Renal cortex interstitium (tissue), 11 donors: ENCODE measurements at regions not wholly inside any gene's neighbourhood (a gene's known extent, or its start where the extent isn't known, plus 50 kb on each side); places are given as distances from the start of the nearest gene placed in this dataset.

ENCODE experiments used
- DNase-seq, 11 donors: peaks; one replicate each; pipeline ENCODE4 v3.0.0-alpha.2; 2013; ENCODE audit warnings: low read depth in 9 of 11, low spot score in 4 of 11; ENCODE audit errors: extremely low read depth in 1 of 11

DNA sequence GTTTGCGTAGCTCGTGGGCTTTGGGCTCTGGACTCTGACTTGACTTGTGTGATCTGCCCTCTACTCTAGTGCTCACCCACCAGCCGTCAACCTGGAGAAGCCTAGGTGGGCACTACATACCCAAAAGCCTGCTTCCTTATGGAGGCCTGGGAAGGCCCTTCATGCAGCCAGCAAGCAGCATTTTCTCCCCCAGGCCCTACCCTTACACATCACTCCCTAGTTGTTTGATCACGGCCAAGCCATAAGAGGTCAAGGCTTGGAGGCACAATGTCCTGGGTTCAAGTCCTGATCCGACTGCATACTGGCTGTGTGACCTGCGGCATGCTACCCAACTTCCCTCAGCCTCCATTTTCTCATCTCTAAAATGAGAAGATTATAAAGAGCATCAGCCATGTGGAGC lies 151.3 kb upstream of the EGFLAM start:
- DNase-seq: no peak

DNA sequence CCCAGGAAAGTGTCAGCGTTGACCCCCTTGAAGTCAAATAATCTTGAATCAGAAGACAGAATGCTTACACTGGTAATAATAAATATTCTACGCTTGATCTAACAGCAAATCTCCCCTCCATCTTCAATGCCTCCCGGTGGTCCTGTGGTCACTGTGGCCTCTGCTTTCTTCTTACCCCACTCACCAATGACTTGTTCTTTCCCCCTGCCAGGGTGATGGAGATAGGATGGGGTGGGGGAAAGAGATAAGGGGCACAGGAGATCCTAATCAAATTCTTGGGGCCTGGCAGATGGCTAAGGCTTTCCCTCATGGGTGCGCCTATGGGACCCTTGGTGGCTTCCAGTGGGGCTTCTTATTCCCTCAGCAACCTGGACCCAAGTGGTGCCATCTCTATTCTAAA lies 152.6 kb upstream of the EGFLAM start:
- DNase-seq: no peak

DNA sequence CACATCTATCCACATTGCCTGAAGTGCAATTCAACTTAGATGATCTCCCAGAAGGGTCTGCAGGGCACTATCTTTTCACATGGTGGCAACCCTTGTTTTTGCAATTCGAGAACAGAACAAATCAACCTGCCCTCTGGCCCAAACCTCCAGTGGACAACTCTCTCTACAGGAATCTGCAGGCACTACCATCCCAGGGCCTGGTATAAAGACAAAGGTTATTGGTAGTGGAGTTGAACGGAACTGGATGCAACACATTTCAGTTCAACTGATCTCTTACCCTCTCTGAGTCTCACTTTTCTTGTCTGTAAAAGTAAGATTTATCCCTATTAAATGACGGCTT lies 153.2 kb upstream of the EGFLAM start:
- DNase-seq: no peak

DNA sequence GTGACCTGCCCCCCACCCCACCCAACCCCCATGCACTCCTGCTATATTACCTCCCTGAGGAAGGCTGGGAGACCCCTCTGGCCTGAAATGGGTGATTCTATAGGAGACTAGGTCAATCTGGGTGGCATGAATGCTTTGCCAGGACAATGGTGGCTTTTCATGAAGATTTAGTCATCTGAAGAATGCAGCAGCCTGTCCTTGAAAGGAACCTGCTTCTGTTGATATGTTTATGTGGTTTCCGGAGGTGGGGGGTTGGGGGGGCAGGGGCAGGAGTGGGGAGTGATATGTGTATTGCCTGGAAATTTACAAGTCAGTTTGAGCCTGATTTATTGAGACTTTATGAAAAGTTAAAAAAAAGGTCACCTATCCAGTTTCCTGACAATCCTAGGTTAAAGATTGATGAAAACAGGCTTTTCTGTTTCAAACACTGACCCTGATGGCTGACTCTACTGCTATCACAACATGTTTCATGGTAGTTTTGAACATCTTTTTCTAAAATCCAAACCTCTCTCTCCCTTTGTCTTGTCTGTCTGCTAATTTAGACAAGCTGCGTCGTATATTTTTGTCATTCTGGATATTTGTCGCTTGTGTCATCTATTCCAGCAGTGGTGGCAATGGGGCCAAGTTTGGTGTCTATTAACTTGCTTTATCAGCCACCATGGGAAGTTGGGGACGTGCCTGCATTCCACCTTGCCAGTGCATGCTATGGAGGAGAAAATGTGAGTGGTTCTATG lies 153.7 kb upstream of the EGFLAM start:
- DNase-seq: no peak

DNA sequence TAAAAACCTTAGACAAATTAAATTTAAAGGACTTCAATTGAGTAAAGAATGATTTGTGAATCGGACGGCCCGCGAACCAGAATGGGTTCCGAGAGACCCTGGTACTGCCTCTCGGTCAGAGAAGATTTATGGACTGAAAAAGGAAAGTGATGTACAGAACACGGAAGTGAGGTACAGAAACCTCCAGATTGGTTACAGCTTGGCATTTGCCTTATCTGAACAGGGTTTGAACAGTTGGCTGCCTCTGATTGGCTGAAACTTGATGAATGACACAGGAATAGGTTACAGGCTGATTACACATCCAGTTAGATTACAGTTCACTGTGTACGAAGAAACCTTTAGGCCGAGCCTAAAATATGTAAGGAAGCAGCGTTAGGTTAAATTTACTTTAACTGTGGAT lies 156.5 kb upstream of the EGFLAM start:
- no peak for DNase-seq

DNA sequence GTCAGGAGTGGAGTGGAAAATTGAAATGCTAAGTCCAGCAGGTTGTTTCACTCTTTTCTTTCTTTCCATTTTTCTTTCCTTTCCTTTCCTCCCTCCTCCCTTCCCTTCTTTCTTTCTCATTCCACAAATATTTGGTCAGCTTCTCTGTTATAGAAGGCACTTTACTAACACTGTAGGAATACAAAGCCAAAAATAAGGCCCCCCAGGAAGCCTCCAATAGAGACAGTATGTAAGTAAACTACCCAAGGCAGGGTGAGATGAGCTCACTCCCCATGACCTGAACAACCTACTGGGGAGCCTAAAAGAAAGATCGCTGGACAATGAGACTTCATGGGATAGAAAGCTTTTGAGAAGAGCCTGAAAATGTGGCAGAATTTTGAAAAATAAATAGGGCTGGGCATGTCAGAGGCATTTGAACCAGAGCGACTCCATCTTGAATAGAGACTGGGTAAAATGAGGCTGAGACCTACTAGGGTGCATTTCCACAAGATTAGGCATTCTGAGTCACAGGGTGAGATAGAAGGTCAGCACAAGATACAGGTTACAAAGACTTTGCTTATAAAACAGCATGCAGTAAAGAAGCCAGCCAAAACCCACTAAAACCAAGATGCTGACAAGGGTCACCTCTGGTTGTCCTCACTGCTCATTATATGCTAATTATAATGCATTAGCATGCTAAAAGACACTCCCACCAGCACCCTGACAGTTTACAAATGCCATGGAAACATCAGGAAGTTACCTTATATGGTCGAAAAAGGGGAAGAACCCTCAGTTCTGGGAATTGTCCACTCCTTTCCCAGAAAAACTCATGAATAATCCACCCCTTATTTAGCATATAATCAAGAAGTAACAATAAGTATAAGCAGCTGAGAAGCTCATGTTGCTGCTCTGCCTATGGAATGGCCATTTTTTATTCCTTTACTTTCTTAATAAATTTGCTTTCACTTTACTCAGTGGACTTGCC lies 158.9 kb upstream of the EGFLAM start:
- DNase-seq: no peak

DNA sequence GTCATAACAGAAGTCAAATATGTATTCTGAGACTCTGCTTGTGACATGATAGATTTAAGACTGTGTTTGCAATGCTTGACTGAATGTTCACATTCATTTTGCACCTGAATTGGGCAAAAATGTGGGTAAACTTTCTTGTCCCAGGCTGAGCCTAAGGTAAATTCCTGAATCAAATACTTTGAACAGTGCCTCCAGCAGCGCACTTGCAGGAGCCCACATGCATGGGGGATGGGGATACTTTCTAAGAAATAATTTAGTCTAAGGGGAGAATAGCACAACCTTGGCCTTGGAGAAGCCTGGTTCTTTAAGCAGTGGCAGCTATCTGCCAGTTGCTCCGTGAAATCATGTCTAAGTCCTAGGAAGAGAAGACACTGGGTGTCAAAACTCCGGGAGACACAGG lies 163.5 kb upstream of the EGFLAM start:
- DNase-seq: no peak

DNA sequence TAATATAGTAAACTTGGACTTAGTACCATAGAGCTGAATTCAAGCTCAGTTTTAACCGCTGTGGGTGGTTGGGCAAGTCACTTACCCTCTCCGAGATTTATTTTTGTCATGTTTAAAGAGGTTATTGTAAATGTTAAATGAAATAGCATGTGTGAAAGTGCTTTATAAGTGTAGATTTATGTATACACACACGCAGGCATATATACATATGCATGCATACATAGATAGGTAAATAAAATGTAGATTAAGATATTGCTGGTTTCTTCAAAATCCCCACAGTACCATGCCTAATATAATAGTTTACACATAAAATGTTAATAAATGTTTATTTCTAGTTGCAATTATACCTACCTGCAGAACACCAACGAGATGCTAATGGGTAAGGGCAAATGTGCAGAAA lies 164.5 kb upstream of the EGFLAM start:
- no peak for DNase-seq

DNA sequence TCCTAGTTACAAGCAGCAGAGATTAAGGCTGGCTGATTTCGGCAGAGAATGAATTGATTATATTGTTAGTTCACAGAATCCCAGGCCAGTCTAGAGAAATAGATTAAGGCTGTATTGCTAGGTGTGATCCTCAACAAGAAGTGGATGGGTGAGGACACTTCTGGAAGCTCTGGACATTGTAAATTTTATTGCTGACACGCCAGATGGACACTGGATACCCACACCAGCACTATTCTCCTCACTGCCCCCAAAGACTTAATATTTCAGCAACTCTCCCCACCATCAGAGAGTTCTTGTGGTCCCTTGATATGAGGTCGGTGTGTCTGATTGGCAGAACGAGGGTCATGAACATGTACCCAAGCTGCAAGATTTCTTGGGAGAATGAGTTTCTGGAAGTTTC lies 171.6 kb upstream of the EGFLAM start:
- DNase-seq: no peak

DNA sequence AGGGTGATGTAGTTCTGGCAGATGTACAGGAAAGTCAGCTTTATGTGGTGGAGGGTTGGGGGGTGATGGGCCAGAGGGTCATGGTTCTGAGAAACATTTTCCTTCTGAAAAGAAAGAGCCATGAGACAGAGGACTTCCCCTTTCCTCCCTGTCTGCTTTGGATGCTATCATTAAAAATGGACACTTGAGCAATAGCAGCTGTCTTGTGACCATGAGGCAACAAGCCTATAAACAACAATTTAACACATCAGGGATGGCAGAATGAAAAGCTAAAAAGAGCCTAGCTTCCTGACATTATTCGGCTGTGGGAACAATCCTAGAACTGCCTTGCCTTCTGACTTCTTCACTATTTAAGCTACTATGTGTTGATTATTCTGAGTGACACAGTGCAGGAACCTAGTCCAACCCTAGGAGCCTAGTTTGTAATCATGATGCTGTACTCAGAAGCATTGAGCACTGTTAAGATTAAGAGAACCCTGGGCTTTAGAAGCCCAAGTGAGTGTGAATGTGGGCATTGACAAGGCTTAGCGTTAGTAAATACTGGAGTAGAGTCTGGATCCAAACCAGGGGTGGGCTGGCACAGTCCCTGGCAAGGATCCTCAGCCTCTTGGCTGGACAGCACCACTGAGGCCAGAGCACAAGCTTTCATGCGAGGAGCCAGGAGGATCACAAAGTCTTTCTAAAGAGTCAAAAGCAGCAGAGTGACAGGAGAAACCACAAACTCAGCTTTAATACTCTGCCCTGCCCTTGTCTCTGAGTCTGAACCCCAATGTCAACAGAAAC lies 178.5 kb upstream of the EGFLAM start:
- DNase-seq: peak in 2 of 11 donors; percentile 15 to 30

DNA sequence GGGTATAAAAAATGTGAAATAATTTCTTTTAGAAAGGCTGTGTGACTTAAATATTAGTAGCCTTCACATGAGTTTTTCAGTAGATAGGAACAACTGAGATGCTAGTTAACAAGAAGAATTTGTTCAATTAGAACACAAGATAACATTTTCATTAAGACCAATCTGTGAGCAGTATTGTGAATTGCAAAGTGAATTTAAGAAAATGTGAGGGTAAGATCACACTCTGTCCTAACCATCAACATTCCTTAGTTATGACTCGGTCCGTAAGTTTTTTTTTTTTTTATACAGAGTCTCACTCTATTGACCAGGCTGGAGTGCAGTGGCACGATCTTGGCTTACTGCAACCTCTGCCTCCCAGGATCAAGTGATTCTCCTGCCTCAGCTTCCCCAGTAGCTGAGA lies 180.2 kb upstream of the EGFLAM start:
- no peak for DNase-seq

DNA sequence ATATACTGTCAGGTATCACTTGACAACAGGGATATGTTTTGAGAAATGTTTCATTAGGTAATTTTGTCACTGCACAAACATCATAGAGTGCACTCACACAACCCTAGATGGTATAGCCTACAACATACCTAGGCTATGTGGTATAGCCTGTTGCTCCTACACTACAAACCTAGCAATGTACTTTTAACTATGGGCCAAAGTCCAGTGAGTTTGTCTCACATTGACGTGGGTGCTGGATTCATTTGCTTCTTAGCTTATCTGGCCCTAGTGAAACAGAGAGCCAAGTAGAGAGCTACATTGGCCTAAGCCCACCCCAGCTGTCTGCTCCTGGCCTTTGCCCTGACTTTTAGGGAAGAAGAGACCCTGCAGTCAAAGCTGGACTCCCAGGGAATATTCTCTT lies 180.7 kb upstream of the EGFLAM start:
- no peak for DNase-seq

DNA sequence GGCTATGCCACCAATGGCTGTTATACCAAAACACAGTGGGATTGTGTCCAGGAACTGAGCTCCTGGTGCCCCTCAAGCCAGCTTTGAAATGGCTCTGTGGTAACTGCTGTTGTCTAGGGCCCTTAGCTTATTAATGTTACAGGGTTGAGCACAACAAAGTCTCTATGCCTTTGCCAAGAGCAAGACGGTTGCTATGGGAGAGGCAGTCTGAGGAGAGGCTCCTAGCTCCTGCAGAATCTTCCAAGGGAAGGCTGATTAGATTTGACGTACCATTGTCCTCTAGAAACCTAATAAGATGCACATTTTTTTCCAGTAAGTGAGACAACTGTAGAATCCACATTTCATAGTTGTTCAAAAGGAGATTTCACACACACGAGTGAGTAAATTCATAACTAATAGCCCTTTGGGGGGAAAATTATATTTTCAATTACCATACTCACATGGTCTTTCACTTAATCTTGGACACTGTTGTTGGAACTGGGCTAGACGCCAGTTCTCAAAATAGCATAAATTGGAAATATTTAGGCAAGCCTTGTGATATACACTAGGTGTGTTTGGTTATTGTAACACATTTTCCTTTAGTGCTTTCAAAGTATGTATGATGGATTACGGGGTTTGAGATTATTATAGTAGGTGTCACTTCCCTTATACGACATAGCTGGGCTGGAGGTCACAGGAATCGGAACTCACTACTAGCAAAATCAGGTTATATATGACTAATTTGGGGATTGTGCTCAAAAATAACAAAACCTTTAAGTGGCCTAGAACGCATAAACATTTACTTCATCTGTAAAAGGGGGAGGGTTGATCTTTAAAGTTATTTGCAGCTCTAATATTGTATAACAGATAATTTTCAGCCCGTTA lies 186.3 kb upstream of the EGFLAM start:
- DNase-seq: no peak

DNA sequence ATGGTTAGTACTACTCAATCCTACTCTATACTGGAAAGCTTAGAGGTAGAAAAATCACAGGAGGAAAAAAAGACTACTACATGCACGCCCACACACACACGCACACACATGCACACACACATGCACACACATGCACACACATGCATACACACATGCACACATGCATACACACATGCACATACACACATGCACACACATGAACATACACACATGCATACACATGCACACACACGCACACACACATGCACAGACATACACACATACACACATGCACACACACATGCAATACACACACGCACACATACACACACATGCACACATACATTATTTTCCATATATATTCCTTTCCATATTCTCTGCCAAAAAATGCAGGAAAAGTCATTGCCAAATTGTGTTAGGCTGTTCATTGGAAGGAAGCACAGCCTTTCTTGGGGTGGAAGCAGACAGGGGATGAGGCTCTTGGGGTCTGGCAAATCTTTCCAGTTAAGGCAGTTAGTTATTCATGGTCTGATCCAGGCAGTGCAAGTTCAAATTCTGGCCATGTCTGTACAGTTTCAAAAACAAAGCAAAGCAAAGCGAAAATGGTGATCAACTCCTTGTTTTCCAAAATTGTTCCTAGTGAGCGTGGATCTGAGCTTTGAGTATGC lies 187.9 kb upstream of the EGFLAM start:
- DNase-seq: no peak

DNA sequence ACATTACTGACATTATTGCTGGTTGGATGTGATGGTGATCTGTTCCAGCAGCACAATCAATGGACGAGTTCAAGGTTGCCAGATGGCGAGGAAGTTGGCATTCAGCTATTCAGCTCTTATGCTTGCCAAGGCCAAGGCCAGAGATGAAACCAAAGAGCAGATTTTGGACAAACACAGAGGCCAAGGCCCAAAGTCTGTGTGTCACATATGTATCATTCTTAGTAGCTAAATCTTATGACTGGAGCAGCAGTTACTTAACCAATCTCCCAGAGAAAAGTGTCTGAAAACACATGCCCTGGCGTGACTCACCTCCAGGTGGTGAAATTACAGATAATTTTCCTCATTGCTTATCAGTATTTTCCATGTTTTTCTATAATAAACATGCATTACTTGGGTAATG lies 189.0 kb upstream of the EGFLAM start:
- DNase-seq: no peak

DNA sequence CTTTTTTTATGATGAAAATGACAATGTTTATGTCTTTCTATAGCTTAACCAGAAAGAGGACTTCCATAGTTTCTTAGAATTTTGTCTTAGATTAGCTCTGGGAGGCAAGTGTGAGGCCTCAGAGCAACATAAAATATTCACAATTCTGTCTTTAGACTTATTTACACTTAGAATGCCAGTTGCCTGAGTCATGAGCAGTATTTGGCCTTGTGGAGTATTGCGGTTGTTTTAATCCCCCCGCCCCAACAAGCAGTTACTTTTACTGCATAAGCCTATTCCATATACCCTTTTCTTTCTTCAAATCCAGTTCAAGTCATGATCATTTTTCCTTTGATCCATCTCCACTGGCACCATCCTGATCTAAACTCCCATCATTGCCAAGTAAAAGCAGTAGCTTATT lies 198.0 kb upstream of the EGFLAM start:
- DNase-seq: no peak

DNA sequence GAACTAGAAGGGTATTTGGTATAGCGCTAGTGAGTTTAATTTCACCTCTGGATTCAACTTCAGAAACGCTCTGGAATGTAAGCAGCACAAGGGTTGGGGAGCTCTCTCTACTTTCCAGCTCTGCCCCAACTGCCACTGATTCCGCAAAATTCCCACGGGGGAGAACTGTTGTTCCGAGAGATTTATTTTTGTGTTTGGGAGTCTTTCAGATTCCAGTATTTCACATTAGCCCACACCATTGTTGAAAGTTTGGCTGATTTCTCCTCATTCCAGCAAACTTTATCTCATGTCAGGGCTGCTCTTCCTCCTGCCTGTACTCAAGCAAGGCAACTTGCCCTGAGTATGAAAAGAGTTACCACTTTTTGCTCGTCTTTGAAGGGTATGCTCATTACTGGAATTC lies 198.5 kb upstream of the EGFLAM start:
- no peak for DNase-seq

DNA sequence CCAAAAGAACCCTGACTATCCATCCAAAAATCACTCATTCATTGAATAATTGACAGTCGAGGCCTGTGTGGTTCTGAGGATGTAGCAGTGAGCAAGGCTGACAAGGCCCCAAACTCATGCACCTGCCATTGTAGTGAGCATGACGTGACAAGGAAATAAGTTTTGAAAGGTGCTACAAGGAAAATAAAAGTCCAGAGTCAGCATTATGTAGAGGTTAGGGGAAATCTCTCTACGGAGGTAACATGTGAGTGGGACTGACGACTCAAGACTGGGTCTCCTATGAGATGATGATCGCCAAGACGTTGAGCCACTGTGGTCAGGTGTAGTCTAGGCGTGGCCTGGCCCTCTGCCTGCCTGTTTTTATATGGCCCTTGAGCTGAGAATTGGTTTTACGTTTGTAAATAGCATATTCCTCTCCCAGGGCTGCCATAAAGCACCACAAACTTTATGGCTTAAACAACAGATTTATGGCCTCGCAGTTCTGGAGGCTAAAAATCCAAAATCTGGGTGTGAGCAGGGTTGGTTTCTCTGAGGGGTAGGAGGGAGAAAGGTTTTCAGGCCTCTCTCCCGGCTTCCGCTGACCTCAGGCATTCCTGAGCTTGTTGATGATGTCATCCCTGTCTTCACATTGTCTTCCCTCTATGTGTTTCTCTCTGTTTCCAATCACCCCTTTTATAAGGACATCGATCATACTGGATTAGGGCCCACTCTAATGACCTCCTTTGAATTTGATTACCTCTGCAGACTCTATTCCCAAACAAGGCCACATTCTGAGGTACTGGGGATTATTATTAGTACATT lies 206.4 kb upstream of the EGFLAM start:
- no peak for DNase-seq
